Hepatocyte (in vitro differentiated cells): ENCODE measurements at regions not wholly inside any gene's neighbourhood (a gene's known extent, or its start where the extent isn't known, plus 50 kb on each side); places are given as distances from the start of the nearest gene placed in this dataset.

ENCODE experiments used
- DNase-seq: peaks from one replicate; pipeline ENCODE4 v3.0.0-alpha.2; 2016; ENCODE audit warnings: low spot score
- H2AFZ ChIP-seq: fragments of 200-600 bp; sonication (generic); 2 replicates; pipeline ENCODE4 v1.6.0; 2016; ENCODE audit warnings: antibody characterized with exemption, mild to moderate bottlenecking
- H3K27ac ChIP-seq: fragments of 200-600 bp; sonication (generic); 2 replicates; pipeline ENCODE4 v1.5.1; 2016; ENCODE audit warnings: mild to moderate bottlenecking
- H3K27me3 ChIP-seq: fragments of 200-600 bp; sonication (generic); 2 replicates; pipeline ENCODE4 v1.6.1; 2016
- H3K36me3 ChIP-seq: fragments of 200-600 bp; sonication (generic); replicated peaks from 2 replicates; pipeline ENCODE4 v1.5.1; 2016; ENCODE audit warnings: low read depth; ENCODE audit not compliant: insufficient read depth
- H3K4me1 ChIP-seq: fragments of 200-600 bp; sonication (generic); 2 replicates; pipeline ENCODE4 v1.5.1; 2016; ENCODE audit warnings: mild to moderate bottlenecking, moderate library complexity; ENCODE audit not compliant: insufficient read depth
- H3K4me2 ChIP-seq: fragments of 200-600 bp; sonication (generic); 2 replicates; pipeline ENCODE4 v1.6.0; 2016
- H3K4me3 ChIP-seq: fragments of 200-600 bp; sonication (generic); 2 replicates; pipeline ENCODE4 v1.5.1; 2016; ENCODE audit warnings: mild to moderate bottlenecking
- H3K79me2 ChIP-seq: fragments of 200-600 bp; sonication (generic); 2 replicates; pipeline ENCODE4 v1.6.0; 2017; ENCODE audit warnings: mild to moderate bottlenecking
- H3K9me2 ChIP-seq: fragments of 200-600 bp; sonication (generic); replicated peaks from 2 replicates; pipeline ENCODE4 v1.6.0; 2017; ENCODE audit warnings: mild to moderate bottlenecking; ENCODE audit not compliant: insufficient read depth
- H3K9me3 ChIP-seq: fragments of 200-600 bp; sonication (generic); 2 replicates; pipeline ENCODE4 v1.5.1; 2016; ENCODE audit warnings: low read depth, mild to moderate bottlenecking
- H4K20me1 ChIP-seq: fragments of 200-600 bp; sonication (generic); 2 replicates; pipeline ENCODE4 v1.6.0; 2016; ENCODE audit warnings: mild to moderate bottlenecking; ENCODE audit not compliant: insufficient read depth, poor library complexity, severe bottlenecking
- CTCF ChIP-seq: fragments of 200-600 bp; sonication (generic); IDR thresholded peaks from 2 replicates; pipeline ENCODE4 v1.5.1; 2016; ENCODE audit warnings: antibody characterized with exemption, mild to moderate bottlenecking; ENCODE audit not compliant: poor library complexity
- EZH2 ChIP-seq: fragments of 200-600 bp; sonication (generic); IDR thresholded peaks from 2 replicates; pipeline ENCODE4 v1.6.1; 2016; ENCODE audit warnings: antibody characterized with exemption, mild to moderate bottlenecking, borderline replicate concordance
- EZH2phosphoT487 ChIP-seq: fragments of 200-600 bp; sonication (generic); IDR thresholded peaks from one replicate; pipeline ENCODE4 v1.6.1; 2018; ENCODE audit warnings: antibody characterized with exemption, mild to moderate bottlenecking, low read depth, moderate library complexity; ENCODE audit not compliant: unreplicated experiment, severe bottlenecking
- WGBS: methylation state at CpG from one replicate; pipeline ENCODE4 v1.1.6; 2016; ENCODE audit warnings: low lambda C conversion rate; ENCODE audit errors: missing lambda C conversion rate; 5-methylcytosine and 5-hydroxymethylcytosine counted together

- no peaks in the 10 kb centered on the region for H3K4me1 ChIP-seq
- no peaks in the 10 kb centered on the region for H3K9me2 ChIP-seq
- no peaks in the 10 kb centered on the region for H3K36me3 ChIP-seq
- H3K4me2 ChIP-seq, result no peak overlapping the region
- WGBS, result 85% methylated on average over 21 of the region's 22 CpGs
- H3K27ac ChIP-seq, result no peak overlapping the region
- H3K9me3 ChIP-seq, result no peaks in the 10 kb centered on the region
- no peaks in the 10 kb centered on the region for H4K20me1 ChIP-seq
- H2AFZ ChIP-seq, result no peak overlapping the region
- no peaks in the 10 kb centered on the region for H3K27me3 ChIP-seq
- DNase-seq, result no peak
- TF ChIP-seq CTCF, result no peak
- TF ChIP-seq EZH2phosphoT487, result no peak
- TF ChIP-seq EZH2, result no peak
- H3K4me3 ChIP-seq, result no peak overlapping the region
- no peaks in the 10 kb centered on the region for H3K79me2 ChIP-seq
Measured at GRCh38 chr6:167524261-167525111, 199.6 kb downstream of the TTLL2 start.

- no peaks in the 10 kb centered on the region for H3K79me2 ChIP-seq
- no peaks in the 10 kb centered on the region for H3K4me1 ChIP-seq
- 97% methylated on average over 6 of the region's 6 CpGs for WGBS
- no peaks in the 10 kb centered on the region for H4K20me1 ChIP-seq
- H3K4me3 ChIP-seq, result no peak overlapping the region
- H3K9me3 ChIP-seq, result no peaks in the 10 kb centered on the region
- TF ChIP-seq EZH2phosphoT487 (no peak), CTCF (no peak), EZH2 (no peak)
- DNase-seq, result no peak
- H3K36me3 ChIP-seq, result no peaks in the 10 kb centered on the region
- H3K9me2 ChIP-seq, result no peaks in the 10 kb centered on the region
- H3K27me3 ChIP-seq, result no peaks in the 10 kb centered on the region
- no peak overlapping the region for H3K4me2 ChIP-seq
- no peak overlapping the region for H2AFZ ChIP-seq
- H3K27ac ChIP-seq, result no peak overlapping the region
Measured at GRCh38 chr6:167525774-167526173, 200.9 kb downstream of the TTLL2 start.

- H4K20me1 ChIP-seq, result no peaks in the 10 kb centered on the region
- no peaks in the 10 kb centered on the region for H3K4me1 ChIP-seq
- no peaks in the 10 kb centered on the region for H3K9me3 ChIP-seq
- no peaks in the 10 kb centered on the region for H3K79me2 ChIP-seq
- no peak overlapping the region for H3K4me2 ChIP-seq
- no peaks in the 10 kb centered on the region for H3K36me3 ChIP-seq
- H3K4me3 ChIP-seq, result no peak overlapping the region
- no peak overlapping the region for H3K27ac ChIP-seq
- no peak for DNase-seq
- no peaks in the 10 kb centered on the region for H3K27me3 ChIP-seq
- 85% methylated on average over 23 of the region's 23 CpGs for WGBS
- TF ChIP-seq CTCF, result no peak
- TF ChIP-seq EZH2, result no peak
- no peak for TF ChIP-seq EZH2phosphoT487
- no peak overlapping the region for H2AFZ ChIP-seq
- no peaks in the 10 kb centered on the region for H3K9me2 ChIP-seq
Measured at GRCh38 chr6:167526465-167527368, 201.8 kb downstream of the TTLL2 start.
